ENCODE measurements at regions not wholly inside any gene's neighbourhood (a gene's known extent, or its start where the extent isn't known, plus 50 kb on each side); places are given as distances from the start of the nearest gene placed in this dataset.

GRCh38 chr6:10201606-10202510, 213.0 kb downstream of the TFAP2A start:
- TF ChIP-seq CTCF (IDR thresholded peaks at IDR 0.05; ENCODE audit: borderline replicate concordance, insufficient read depth, low read depth, low read length): no peak
- no peak overlapping the region for H3K4me3 ChIP-seq (ENCODE audit: low read depth, low read length)

- TF ChIP-seq CTCF (IDR thresholded peaks at IDR 0.05; ENCODE audit: borderline replicate concordance, insufficient read depth, low read depth, low read length): no peak
- H3K4me3 ChIP-seq (ENCODE audit: low read depth, low read length): no peak overlapping the region
Measured at GRCh38 chr6:10196090-10196489, 218.8 kb downstream of the TFAP2A start.

- H3K4me3 ChIP-seq (ENCODE audit: low read depth, low read length): no peak overlapping the region
- no peak for TF ChIP-seq CTCF (IDR thresholded peaks at IDR 0.05; ENCODE audit: borderline replicate concordance, insufficient read depth, low read depth, low read length)
Measured at GRCh38 chr6:10194816-10195672, 219.8 kb downstream of the TFAP2A start.

- TF ChIP-seq CTCF (IDR thresholded peaks at IDR 0.05; ENCODE audit: borderline replicate concordance, insufficient read depth, low read depth, low read length): no peak
- H3K4me3 ChIP-seq (ENCODE audit: low read depth, low read length): no peak overlapping the region
Measured at GRCh38 chr6:10193321-10193720, 221.6 kb downstream of the TFAP2A start.

GRCh38 chr6:10190042-10190441, 224.8 kb downstream of the TFAP2A start:
- no peak for TF ChIP-seq CTCF (IDR thresholded peaks at IDR 0.05; ENCODE audit: borderline replicate concordance, insufficient read depth, low read depth, low read length)

GRCh38 chr6:10184371-10185227, 230.3 kb downstream of the TFAP2A start:
- H3K4me3 ChIP-seq (ENCODE audit: low read depth, low read length): no peak overlapping the region
- no peak for TF ChIP-seq CTCF (IDR thresholded peaks at IDR 0.05; ENCODE audit: borderline replicate concordance, insufficient read depth, low read depth, low read length)

More at GRCh38 chr6:10190042-10190441, 224.8 kb downstream of the TFAP2A start:
- no peak overlapping the region for H3K4me3 ChIP-seq (ENCODE audit: low read depth, low read length)
